ENCODE measurements at regions not wholly inside any gene's neighbourhood (a gene's known extent, or its start where the extent isn't known, plus 50 kb on each side); places are given as distances from the start of the nearest gene placed in this dataset.
"Not testable (repeated sequence)": the region's sequence is repeated elsewhere in the genome, so short reads cannot be mapped to it uniquely, and the experiment has no call there.

DNA sequence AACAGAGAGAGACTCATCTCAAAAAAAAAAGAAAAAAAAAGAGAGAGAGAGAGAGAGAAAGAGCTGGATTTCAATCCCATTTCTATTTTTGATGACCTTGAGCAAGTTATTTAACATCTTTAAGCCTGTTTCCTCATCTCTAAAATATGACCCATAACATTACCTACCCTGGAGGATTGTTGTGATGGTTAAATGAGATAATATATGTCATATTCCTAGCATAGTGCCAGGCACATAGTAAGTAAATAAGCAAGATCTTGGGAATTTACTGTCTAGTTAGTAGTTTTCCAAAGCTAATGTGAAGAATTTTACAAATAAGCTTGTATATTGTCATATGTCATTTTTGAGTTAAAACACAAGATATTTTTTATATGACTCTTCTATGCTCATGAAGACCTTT is 236.5 kb downstream of the PHLDA1 start:
- no peak for DNase-seq (ENCODE audit: low read depth)

DNA sequence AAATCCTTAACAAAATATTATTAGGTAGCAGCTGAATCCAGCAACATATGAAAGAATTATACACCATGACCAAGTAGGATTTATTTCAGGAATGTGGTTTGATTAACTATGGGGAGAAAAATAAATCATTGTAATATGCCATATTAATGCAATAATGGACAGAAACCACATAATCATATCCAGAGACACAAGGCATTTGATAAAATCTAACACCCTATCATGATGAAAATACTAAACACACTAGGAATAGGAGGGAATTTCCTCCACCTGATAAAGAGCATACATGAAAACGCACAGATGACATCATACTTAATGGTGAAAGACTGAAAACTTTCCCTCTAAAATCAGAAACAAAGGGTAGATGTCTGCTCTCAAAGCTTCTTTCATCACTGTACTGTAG is 238.9 kb downstream of the PHLDA1 start:
- DNase-seq (ENCODE audit: low read depth): no peak

DNA sequence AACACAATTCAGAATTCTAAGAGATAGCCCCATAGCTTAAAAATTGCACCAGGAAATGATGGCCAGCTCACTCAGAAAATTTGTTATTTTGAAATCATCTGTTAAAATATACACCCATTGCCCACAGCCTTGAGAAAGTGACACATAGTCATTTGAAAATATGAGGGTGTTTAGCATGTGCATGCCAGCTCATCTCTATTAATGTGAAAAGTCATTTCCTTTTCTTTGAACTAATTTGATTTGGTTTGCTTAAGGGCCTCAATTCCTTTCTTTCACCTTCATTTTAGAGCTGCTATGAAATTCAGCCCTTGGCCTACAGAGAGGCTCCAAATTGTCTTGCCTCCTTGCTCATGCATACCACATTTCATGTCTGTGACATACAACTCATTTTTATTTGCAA is 241.4 kb downstream of the PHLDA1 start:
- no peak for DNase-seq (ENCODE audit: low read depth)

DNA sequence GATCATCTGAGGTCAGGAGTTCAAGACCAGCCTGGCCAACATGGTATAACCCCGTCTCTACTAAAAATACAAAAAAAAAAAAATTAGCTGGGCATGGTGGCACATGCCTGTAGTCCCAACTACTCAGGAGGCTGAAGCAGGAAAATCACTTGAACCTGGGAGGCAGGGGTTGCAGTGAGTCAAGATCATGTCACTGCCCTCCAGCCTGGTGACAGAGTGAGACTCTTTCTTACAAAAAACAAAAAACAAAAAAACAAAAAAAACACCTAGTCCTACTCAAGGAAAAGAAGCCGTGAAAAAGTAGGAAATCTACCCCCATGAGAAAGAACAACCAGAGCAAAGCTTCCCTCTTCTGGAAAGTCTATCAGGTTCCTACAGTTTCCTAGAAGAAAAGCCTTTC is 244.4 kb downstream of the PHLDA1 start:
- not testable (repeated sequence) for DNase-seq (ENCODE audit: low read depth)

DNA sequence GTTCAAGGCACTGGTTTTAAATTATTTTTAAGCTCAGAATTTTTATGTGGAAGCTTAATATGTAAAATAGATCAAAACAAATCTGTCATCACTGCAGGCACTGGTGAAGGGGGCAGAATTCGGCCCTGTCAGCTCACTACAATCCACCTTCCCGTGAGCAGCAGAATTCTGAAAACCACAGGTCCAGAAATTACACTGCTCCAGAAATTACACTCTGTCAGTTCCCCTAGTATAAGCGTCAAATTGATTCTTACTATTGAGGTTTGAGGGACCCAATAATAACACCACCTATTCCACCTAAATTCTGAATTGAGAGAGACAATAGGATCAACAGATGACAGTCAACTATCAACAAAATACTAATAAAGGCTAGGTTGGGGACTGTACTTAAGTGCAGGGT is 245.5 kb downstream of the PHLDA1 start:
- DNase-seq (ENCODE audit: low read depth): no peak

DNA sequence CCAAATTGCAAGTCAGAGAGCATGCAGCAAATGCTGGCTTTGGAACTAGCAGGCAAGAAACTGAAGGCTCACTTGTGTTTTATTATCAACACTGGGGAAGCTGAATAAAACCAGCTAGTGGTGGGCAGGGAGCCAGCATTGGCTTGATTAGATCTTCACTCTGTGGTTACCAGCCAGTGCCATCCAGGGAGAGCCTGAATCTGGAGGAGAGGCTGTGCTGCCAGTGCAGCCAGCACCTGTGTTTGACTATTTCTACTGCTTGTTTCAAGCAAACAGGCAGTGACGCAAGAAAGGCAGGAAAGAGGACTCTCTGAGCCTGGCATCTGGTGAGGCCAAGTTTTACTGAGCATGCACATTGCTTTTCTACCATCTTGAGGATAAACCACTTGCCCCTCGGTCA is 247.0 kb downstream of the PHLDA1 start:
- DNase-seq (ENCODE audit: low read depth): no peak

DNA sequence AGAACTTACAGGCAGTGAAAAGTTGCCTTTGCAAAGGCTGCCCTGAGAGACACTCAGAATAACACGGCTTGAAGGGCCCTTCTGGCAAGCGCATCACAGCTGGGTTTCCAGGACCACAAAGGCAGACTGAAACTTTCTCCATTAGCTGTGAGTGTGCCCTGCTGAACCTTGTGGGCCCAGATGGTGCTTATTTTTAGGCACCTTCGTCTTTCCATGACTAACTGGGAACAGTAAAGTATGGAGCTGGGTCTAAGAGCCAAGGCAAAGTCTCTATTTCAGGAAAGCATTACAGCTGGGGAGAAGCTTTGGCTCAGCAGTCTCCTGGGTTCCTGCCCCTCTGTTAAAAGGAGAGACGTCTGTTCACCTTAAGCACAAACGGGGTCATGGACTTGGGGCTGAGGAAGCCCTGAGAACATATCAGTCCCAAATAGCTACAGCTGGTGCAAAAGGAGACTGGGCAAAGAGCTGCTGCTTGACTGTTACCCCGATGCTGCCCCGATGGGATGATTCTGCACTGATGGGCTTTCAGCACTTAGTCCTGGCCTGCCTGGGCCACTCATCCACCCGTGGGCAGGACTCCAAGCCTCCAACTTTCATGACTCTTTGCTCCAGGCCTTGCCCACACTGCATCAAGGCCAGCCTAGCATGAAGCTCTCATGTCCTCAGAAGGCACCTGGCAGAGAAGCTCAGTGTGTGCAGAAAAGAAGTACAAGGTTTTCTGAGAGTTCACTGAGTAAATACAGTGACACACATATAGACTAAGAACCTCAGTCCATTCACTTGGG is 248.3 kb downstream of the PHLDA1 start:
- DNase-seq (ENCODE audit: low read depth): no peak

DNA sequence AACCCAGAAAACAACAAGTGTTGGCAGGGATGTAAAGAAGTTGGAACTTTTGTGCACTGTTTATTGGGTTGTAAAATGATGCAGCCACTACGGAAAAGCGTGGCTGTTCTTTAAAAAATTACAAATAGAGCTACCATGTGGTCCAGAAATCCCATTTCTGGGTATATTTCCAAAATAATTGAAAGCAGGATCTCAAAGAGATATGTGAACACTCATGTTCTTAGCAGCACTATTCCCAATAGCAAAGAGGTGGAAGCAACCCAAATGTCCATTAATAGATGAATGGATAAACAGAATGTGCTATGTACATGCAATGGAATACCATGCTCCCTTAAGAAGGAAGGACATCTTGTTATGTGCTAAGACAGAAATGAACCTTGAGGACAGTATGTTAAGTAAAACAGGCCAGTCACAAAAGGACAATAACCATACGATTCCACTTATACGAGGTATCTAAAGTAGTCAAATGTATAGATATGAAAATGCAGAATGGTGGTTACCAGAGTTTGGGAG is 249.5 kb downstream of the PHLDA1 start:
- no peak for DNase-seq (ENCODE audit: low read depth)

DNA sequence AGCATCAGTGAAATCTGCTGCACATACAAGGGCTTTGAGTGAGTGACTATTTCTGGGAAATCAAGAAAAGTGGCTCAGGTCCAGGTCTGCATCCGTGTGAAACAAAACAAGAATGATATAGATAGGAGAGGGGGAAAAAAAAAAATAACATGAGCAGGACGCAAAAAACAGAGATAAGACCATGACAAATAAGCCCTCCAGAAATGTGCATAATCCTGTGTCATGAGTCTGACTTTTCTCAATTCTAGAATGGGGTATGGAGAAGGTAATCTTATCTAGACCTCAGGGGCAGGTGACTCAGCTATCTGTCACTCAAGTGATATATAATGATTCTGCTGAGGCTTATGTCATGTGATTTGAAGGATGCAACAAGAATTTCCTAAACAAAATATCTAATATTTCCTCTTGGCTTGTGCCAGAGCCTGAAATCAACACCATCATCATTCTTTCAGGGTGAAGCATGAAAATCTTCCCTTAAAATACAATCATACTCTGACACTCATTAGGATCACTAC is 250.0 kb downstream of the PHLDA1 start:
- no peak for DNase-seq (ENCODE audit: low read depth)

DNA sequence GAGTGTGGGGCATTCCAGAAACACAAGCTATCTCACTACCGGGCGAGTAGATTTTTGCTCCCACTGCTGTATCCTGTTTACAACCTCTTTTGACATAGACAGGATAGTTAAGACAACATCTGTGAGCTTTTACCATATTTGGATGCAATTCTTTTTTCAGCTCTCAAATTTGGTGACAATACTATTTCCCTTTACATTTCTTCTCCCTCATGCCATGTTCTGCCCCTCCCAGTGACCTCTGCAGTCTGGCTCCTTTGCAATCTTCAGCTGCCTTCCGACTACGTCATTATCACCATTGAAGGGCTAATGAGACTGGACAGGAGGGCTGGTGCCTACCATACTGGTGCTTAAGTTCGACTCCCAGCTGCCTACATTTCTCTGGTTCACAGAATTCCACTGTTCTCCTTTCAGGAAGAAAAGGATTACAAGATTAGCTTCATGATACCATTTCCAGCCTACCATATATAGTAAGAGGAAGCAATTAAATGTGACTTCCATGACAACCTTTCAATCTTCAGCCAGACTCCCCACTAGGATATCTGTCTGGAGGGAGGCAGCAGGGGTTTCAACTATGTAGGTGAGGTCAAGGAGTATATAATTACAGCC is 251.6 kb downstream of the PHLDA1 start:
- no peak for DNase-seq (ENCODE audit: low read depth)

DNA sequence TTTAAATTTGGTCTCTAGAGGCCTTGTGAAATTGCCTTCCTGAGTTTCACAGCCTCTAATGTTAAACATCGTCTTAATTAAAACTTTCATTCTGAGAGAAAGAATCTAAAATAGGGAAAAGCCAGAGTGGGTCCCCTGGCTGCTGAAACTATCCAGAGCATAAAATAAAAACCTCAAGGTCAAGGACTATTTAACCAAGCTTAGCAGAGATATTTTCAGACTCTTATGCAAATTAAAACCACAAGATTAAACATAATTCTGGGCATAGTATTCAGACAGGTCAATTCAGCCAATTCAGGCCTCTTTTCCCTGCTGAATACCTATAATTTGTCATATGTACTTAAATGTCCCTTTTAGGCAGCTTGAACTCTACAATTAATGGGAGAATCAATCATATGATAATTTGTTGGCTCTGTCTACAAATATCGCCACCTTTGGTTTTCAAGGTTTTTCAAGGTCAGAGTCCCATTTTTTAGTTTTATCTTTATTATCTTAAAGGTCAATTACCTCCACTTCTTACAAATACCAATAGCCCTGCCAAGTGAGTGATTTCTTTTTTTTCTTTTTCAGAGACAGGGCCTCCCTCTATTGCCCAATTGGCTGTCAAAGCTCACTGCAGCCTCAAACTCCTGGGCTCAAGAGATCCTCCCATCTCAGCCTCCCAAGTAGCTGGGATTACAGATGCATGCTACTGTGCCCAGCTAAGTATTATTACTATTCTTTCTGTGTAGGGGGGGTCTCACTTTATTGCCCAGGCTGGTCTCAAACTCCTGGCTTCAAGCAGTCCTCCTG is 257.1 kb downstream of the PHLDA1 start:
- DNase-seq (ENCODE audit: low read depth): no peak

DNA sequence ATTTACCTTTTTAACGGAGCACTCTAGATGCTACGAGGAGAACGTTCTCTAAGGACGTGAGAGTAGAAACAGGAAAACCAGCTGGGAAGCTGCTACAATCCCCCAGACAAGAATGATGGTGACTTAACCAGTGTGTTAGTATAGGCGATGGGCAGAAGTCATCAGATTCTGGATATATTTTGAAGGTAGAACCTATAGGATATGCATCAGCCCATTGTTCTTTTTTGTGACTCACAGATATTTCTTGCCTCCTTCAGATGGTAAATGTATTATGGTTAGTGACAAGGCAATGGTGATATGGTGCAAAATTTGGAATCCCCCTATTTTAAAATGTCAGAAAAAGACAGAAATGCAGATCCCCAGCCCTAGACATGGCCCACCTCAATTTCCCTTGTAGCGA is 258.2 kb downstream of the PHLDA1 start:
- DNase-seq (ENCODE audit: low read depth): no peak

DNA sequence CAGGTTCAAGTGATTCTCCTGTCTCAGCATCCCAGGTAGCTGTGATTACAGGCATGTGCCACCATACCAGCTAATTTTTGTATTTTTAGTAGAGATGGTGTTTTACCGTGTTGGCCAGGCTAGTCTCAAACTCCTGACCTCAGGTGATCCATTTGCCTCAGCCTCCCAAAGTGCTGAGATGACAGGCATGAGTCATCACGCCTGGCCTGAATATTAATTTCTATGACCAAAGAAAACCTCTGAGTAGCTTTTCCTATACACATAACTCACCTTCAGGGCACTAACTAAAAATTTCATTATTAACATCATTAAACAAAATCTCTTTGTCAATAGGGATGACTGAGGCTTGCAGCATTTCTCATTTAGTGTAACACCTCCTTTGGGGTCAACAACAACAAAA is 259.6 kb upstream of the KRR1 start:
- no peak for DNase-seq (ENCODE audit: low read depth)

DNA sequence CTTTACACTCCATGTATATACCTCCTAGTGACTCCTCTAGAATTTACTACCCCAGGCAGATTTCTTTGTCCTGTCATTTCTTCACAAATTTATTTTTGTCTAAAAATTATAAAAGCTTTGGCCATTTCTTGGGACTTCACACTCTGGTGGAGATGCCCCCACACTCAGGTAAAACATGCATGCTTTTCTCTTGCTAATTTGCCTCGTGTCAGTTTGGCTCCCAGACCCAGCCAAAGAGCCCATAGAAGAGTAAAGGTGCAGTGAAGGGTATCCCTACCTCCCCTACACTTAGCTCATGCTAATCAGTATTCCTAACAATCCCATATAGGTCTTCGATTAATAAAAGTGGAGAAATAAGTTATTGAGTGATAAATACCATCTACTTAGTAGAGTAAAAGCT is 256.5 kb upstream of the KRR1 start:
- no peak for DNase-seq (ENCODE audit: low read depth)

DNA sequence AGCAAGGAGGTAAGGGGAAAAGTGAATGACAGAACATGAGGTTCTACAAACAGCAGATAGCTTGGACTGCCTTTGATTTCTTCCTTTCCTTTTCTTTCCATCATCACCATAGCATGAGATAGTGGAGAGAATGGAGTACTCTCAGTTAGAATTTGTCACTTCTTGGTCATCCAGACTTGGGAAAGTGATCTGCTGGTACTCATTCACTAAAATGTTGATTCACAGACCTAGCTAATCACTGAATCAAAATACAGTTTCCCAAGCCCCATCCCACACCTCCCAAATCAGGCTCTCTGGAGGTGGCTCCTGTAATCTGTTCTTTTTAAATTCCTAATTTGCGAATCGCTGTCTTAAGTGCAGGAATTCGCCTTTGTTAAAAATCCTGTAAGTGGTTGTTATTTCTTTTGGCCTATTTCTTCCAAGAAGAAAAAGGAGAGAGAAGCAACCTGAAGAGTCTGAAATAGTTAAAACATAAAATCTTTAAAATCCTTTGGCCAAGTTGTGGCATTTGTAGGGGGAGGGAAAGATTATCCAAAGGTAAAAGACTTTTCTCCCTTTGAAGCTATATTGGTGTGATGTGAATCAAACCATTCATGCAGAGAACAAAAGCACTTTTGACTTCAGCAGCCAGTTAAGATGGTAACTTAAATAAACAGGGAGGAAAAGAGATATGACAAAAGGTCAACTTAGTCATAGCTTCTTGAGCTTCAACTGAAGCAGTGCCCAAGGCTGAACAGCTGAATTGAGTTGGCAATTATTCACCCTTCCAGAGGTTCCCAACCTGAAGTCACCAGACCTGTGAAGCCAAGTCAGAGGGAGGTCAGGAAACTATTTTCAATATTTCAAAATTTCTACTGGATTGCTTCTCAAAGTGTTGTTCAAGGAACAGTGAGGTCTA is 255.1 kb upstream of the KRR1 start:
- no peak for DNase-seq (ENCODE audit: low read depth)

DNA sequence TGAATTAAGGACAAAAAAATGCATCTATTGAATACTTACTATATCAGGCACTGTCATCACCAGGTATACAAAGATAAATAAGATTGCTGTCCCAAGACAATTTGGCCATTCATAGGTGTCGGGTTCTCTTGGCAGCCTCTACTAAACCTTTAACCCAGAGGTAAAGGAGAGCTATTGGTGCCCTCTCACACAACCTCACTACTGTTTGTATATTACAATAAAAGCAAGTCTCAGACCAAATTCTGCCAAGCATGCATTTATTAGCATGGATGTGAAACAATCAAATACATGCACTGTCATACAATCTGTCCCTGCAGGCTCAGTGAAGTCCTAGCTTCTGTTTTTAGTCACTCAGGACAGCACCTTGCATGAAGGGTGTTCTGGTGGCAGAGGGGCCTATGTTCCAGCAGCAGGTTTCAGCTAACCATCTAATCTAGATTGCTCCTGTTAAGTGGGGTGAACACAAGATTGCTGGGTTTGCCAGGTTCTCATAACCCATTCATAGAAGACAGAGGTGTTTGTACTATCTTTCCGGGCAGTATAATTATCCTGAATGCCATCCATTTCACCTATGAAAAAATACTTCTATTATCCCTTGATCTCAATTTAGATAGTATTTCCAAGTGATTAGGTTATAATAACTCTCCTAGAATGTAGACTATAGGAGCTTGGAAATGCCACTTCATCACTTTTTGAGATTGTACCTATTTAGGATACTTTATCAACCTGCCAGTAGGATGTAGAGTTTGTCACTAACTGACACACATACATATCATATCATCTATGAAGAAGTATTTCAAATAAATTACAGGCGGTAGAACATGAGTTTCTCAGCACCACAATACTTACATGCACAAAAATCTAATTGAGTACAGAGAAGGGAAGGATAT is 254.0 kb upstream of the KRR1 start:
- DNase-seq (ENCODE audit: low read depth): no peak

DNA sequence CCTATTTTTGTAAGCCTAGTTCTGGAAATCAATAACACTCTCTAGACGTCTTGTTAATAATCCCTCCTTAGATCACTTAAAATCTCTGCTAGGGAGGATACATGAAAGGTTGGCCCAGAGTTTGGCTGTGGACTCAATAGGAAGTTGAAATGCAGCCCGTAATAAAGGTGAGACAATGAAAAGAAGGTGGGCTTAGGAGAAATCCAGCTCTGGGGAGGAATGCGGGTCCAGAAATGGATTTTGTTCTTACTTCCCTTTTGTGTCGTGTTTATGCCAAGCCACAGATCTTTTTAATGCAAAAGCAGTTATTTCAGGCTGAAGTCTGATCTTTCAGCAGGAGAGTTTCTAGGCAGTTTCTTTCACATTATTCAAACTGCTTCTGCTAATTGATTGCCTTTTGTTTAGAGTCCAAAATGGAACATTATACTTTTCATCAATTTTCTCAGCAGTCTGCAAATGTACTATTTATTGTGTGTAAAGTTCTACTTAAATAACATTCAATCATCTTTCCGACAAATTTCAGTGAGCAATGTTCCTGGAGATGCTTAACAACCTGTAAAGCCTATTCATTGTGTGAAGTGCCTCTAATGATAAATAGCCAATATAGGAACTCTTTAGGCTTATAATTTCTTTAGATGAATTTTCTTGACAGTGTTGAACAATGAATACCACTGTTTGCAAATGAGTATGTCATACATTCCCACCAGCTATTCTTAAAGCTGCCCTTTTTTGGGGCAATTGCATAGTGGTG is 252.9 kb upstream of the KRR1 start:
- DNase-seq (ENCODE audit: low read depth): no peak

DNA sequence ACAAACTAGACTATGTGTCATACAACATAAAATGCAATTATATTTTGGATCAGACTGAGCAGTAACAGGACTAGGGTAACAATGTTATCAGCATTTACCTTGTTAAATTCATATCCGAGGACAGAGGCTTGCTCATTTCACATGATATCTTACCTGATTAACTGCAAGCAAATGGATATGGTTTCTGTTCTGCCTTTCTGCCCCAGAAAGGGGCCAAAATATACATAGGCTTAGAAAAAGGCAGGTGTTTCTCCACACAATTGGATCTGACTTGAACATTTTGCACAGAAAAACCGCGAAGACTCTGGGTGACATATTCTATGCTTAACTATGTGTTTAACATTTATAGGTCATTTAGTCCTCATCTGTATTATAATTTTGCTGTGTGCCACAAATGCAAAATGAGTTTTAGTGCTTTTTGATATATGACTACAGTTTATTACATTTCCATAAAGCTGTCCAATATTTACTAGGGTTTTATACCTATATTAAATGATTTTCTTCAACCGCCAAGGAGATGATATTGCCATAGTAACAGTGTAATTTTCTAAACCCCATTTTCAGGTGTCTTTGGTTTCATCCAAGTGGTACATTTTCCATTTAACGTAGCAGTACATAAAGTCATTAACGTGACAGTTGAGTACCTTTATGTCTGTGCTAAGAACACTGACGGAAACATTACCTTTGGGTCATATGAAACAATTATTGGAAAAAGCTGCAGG is 249.3 kb upstream of the KRR1 start:
- no peak for DNase-seq (ENCODE audit: low read depth)

DNA sequence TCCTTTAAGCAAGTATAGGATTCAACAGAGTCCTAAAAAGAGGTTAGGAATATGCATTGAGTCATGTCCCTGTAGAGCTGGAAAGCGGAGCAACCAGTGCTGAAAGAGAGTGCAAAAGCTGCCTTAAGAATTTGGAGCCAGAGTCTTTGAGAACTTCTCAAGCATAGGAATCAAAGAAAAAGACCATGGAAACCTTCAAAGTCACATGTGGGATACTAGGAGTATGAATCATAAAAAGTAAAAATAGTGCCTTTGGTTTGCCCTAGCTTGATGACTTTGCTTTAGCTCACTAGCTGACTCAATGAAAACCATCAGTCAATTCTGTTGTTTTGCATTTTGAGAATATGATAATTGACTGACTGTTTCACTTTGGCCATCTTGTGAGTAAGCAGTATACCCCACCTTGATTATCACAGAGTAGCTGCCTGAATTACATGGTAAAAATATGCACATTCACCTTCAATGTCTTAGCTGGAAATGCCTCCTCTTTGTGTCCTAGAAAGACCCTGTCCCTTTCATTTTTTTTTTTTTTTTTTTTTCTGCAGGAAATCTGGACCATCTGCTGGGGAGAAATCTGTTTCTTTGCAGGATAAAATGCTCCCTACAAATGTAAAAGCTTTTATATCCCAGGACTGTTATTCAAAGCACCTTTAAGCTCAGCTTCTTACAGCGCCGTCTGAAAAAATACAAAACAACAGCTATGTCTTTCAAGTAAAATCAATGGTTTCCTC is 248.6 kb upstream of the KRR1 start:
- no peak for DNase-seq (ENCODE audit: low read depth)

Measured in CMK (cell line).